SK-N-MC (cell line): ENCODE measurements at regions not wholly inside any gene's neighbourhood (a gene's known extent, or its start where the extent isn't known, plus 50 kb on each side); places are given as distances from the start of the nearest gene placed in this dataset.

Source experiments
- EZH2 ChIP-seq: fragments of 200-600 bp; sonication (generic); IDR thresholded peaks from one replicate; pipeline ENCODE4 v1.6.1; 2017; ENCODE audit warnings: antibody characterized with exemption
- FOXP2 ChIP-seq: optimal IDR thresholded peaks from 2 replicates; pipeline ENCODE3; 2011; ENCODE audit warnings: mild to moderate bottlenecking, moderate library complexity; ENCODE audit not compliant: insufficient read depth; ENCODE audit errors: extremely low read length, control extremely low read depth
- POLR2AphosphoS5 ChIP-seq: IDR thresholded peaks from 2 replicates; pipeline ENCODE4 v1.6.1; 2012; ENCODE audit warnings: mild to moderate bottlenecking, low read depth, low read length, borderline replicate concordance

- TF ChIP-seq POLR2AphosphoS5 (no peak), EZH2 (no peak), FOXP2 (no peak)
Measured at GRCh38 chr2:16333681-16334080, 332.0 kb downstream of the CYRIA start.
